IMR-90 (cell line): ENCODE measurements at regions not wholly inside any gene's neighbourhood (a gene's known extent, or its start where the extent isn't known, plus 50 kb on each side); places are given as distances from the start of the nearest gene placed in this dataset.

ENCODE experiments used
- ATAC-seq: fragments of 200-7000 bp; cut with Tn5 transposase; 2 replicates; pipeline ENCODE4 v1.9.1; 2020; ENCODE audit warnings: low read depth, mild to moderate bottlenecking, moderate library complexity
- BruUV-seq: library from RNA; stranded (reverse); fragments of 400-500 nt; replicated peaks from 2 replicates; lab custom pipeline; 2021; lab: Mats Ljungman, UMichigan
- CTCF ChIA-PET: fragments of 300-600 bp; formaldehyde crosslinking; extraction: SDS; loops from one replicate; lab custom pipeline; 2021; ENCODE audit warnings: antibody characterized with exemption; lab: Yijun Ruan, JAX
- POLR2A ChIA-PET: fragments of 300-600 bp; sonication (Branson Sonifier 250); formaldehyde crosslinking; loops from one replicate; lab custom pipeline; 2022; ENCODE audit warnings: antibody characterized with exemption; ENCODE audit not compliant: unreplicated experiment; lab: Charles Lee
- DNase-seq: peaks from one replicate; pipeline ENCODE4 v3.0.0; 2013
- H2AFZ ChIP-seq: replicated peaks from 2 replicates; pipeline ENCODE3; 2013; ENCODE audit warnings: low read length, mild to moderate bottlenecking; ENCODE audit not compliant: poor library complexity
- H2AK5ac ChIP-seq: 2 replicates; pipeline ENCODE4 v1.6.1; 2013; ENCODE audit warnings: low read depth, low read length, inconsistent platforms
- H2AK9ac ChIP-seq: replicated peaks from 2 replicates; pipeline ENCODE3; 2013; ENCODE audit warnings: mild to moderate bottlenecking, low read depth, low read length, moderate library complexity; ENCODE audit not compliant: poor library complexity
- H2BK120ac ChIP-seq: 2 replicates; pipeline ENCODE4 v1.6.1; 2013; ENCODE audit warnings: low read depth, low read length, inconsistent platforms
- H2BK15ac ChIP-seq: 3 replicates; pipeline ENCODE4 v1.6.1; 2013; ENCODE audit warnings: low read depth, low read length, inconsistent platforms
- H2BK20ac ChIP-seq: 2 replicates; pipeline ENCODE4 v1.6.1; 2013; ENCODE audit warnings: low read depth, mild to moderate bottlenecking, inconsistent platforms, low read length, moderate library complexity
- H2BK5ac ChIP-seq: 2 replicates; pipeline ENCODE4 v1.6.1; 2013; ENCODE audit warnings: mild to moderate bottlenecking, low read depth, low read length, inconsistent platforms; ENCODE audit not compliant: poor library complexity, severe bottlenecking
- H3K14ac ChIP-seq: replicated peaks from 2 replicates; pipeline ENCODE4 v1.6.1; 2013; ENCODE audit warnings: low read depth, low read length, inconsistent platforms
- H3K18ac ChIP-seq: 2 replicates; pipeline ENCODE4 v1.6.1; 2013; ENCODE audit warnings: low read depth, low read length, control low read depth
- H3K23ac ChIP-seq: 2 replicates; pipeline ENCODE4 v1.6.1; 2013; ENCODE audit warnings: low read depth, low read length, inconsistent platforms
- H3K27ac ChIP-seq: 2 replicates; pipeline ENCODE4 v1.5.1; 2013; ENCODE audit warnings: mild to moderate bottlenecking, control low read depth, low read length; ENCODE audit not compliant: insufficient read depth
- H3K27me3 ChIP-seq: 2 replicates; pipeline ENCODE4 v1.6.1; 2013; ENCODE audit warnings: low read length; ENCODE audit not compliant: control insufficient read depth, insufficient read depth
- H3K36me3 ChIP-seq: 2 replicates; pipeline ENCODE4 v1.6.1; 2013; ENCODE audit warnings: low read length, mixed read lengths; ENCODE audit not compliant: control insufficient read depth, insufficient read depth
- H3K4ac ChIP-seq: 2 replicates; pipeline ENCODE4 v1.6.1; 2013; ENCODE audit warnings: low read depth, low read length, inconsistent platforms
- H3K4me1 ChIP-seq: 2 replicates; pipeline ENCODE4 v1.6.1; 2013; ENCODE audit warnings: low read length, mixed read lengths; ENCODE audit not compliant: control insufficient read depth, insufficient read depth
- H3K4me2 ChIP-seq: 2 replicates; pipeline ENCODE4 v1.6.1; 2013; ENCODE audit warnings: low read depth, mild to moderate bottlenecking, control low read depth, low read length, moderate library complexity
- H3K4me3 ChIP-seq: 2 replicates; pipeline ENCODE4 v1.5.1; 2013; ENCODE audit warnings: low read depth, mild to moderate bottlenecking, control low read depth, low read length, moderate library complexity; ENCODE audit not compliant: insufficient read depth
- H3K56ac ChIP-seq: 2 replicates; pipeline ENCODE4 v1.6.1; 2013; ENCODE audit warnings: low read length, inconsistent platforms; ENCODE audit not compliant: insufficient read depth; ENCODE audit errors: extremely low read depth
- H3K79me1 ChIP-seq, 2 experiments: 2 replicates each; pipeline ENCODE4 v1.6.1; 2013; ENCODE audit warnings: low read length in 2 of 2, inconsistent platforms in 1 of 2, low read depth in 1 of 2
- H3K9ac ChIP-seq: 2 replicates; pipeline ENCODE4 v1.6.1; 2013; ENCODE audit warnings: low read depth, low read length, control low read depth
- H3K9me1 ChIP-seq: 2 replicates; pipeline ENCODE4 v1.6.1; 2013; ENCODE audit warnings: low read length, inconsistent platforms; ENCODE audit not compliant: insufficient read depth
- H3K9me3 ChIP-seq: 2 replicates; pipeline ENCODE4 v1.6.1; 2013; ENCODE audit warnings: low read length; ENCODE audit not compliant: control insufficient read depth, insufficient read depth
- H4K20me1 ChIP-seq: 2 replicates; pipeline ENCODE4 v1.6.1; 2013; ENCODE audit warnings: low read length, inconsistent platforms; ENCODE audit not compliant: insufficient read depth
- H4K5ac ChIP-seq: 2 replicates; pipeline ENCODE4 v1.6.1; 2013; ENCODE audit warnings: mild to moderate bottlenecking, low read depth, low read length, control low read depth
- H4K8ac ChIP-seq, 2 experiments: 2 replicates each; pipeline ENCODE4 v1.6.1; 2013; ENCODE audit warnings: low read depth in 2 of 2, low read length in 2 of 2, control low read depth in 1 of 2, inconsistent platforms in 1 of 2
- H4K91ac ChIP-seq: 2 replicates; pipeline ENCODE4 v1.6.1; 2013; ENCODE audit warnings: low read depth, low read length, inconsistent platforms; ENCODE audit not compliant: insufficient read depth
- BHLHE40 ChIP-seq: fragments of 150-350 bp; IDR thresholded peaks from 2 replicates; pipeline ENCODE4 v1.6.1; 2016; ENCODE audit warnings: mild to moderate bottlenecking, low read depth, low read length
- CEBPB ChIP-seq: IDR thresholded peaks from 2 replicates; pipeline ENCODE4 v1.6.1; 2012; ENCODE audit warnings: low read depth, low read length, improper control_type of control experiment
- CHD1 ChIP-seq: IDR thresholded peaks from 2 replicates; pipeline ENCODE4 v1.6.1; 2012; ENCODE audit warnings: low read depth, low read length, improper control_type of control experiment
- FOS ChIP-seq: fragments of 150-350 bp; IDR thresholded peaks from 2 replicates; pipeline ENCODE4 v1.6.1; 2016; ENCODE audit warnings: low read depth, low read length
- MAFK ChIP-seq: IDR thresholded peaks from 2 replicates; pipeline ENCODE4 v1.6.1; 2012; ENCODE audit warnings: low read depth, low read length, improper control_type of control experiment
- MAZ ChIP-seq: IDR thresholded peaks from 2 replicates; pipeline ENCODE4 v1.6.1; 2012; ENCODE audit warnings: low read depth, mild to moderate bottlenecking, low read length, improper control_type of control experiment, moderate library complexity, borderline replicate concordance
- MXI1 ChIP-seq: IDR thresholded peaks from 2 replicates; pipeline ENCODE4 v1.6.1; 2012; ENCODE audit warnings: low read depth, mild to moderate bottlenecking, low read length, moderate library complexity, borderline replicate concordance
- NFE2L2 ChIP-seq: fragments of 150-350 bp; IDR thresholded peaks from 2 replicates; pipeline ENCODE4 v1.6.1; 2016; ENCODE audit warnings: low read depth, mild to moderate bottlenecking, low read length
- POLR2A ChIP-seq: IDR thresholded peaks from 2 replicates; pipeline ENCODE4 v1.6.1; 2012; ENCODE audit warnings: mild to moderate bottlenecking, low read depth, low read length
- RAD21 ChIP-seq: IDR thresholded peaks from 2 replicates; pipeline ENCODE4 v1.6.1; 2012; ENCODE audit warnings: low read length, improper control_type of control experiment
- RCOR1 ChIP-seq: IDR thresholded peaks from 2 replicates; pipeline ENCODE4 v1.6.1; 2012; ENCODE audit warnings: mild to moderate bottlenecking, low read length, improper control_type of control experiment; ENCODE audit not compliant: insufficient replicate concordance
- RFX5 ChIP-seq: IDR thresholded peaks from 2 replicates; pipeline ENCODE4 v1.8.0; 2012; ENCODE audit warnings: low read depth, mild to moderate bottlenecking, low read length, moderate library complexity
- SMC3 ChIP-seq: fragments of 150-350 bp; IDR thresholded peaks from 2 replicates; pipeline ENCODE4 v1.6.1; 2016; ENCODE audit warnings: low read depth, mild to moderate bottlenecking, antibody characterized with exemption, low read length, moderate library complexity
- WGBS, 2 experiments: methylation state at CpG; one replicate each; pipeline versions ENCODE4 v1.1.5 to v1.1.7; 2013; ENCODE audit warnings: missing lambda C conversion rate in 2 of 2; ENCODE audit not compliant: insufficient read length in 1 of 2; ENCODE audit errors: extremely low coverage in 2 of 2; 5-methylcytosine and 5-hydroxymethylcytosine counted together
- dilution Hi-C: fragments of 300-500 bp; cut with HindIII; formaldehyde crosslinking; loops from one replicate; pipeline ENCODE4 v1.14.3; 2018; ENCODE audit warnings: low sequenced_read_pairs; ENCODE audit not compliant: unreplicated experiment
- in situ Hi-C: fragments of 300-500 bp; cut with MboI; formaldehyde crosslinking; loops from 3 replicates; pipeline ENCODE4 v1.14.3; 2019; ENCODE audit warnings: low sequenced_read_pairs, inconsistent platforms, mixed read lengths
- intact Hi-C: fragments of 100-400 bp; cut with micrococcal nuclease; formaldehyde crosslinking; loops from 2 replicates; pipeline ENCODE4 v1.10.0; 2022
- TF ChIP-seq, protein P1 (sequence below): fragments of 150-350 bp; IDR thresholded peaks from 2 replicates; pipeline ENCODE4 v1.6.1; 2016; ENCODE audit warnings: low read depth, mild to moderate bottlenecking, low read length, moderate library complexity, borderline replicate concordance
- TF ChIP-seq, protein P2 (sequence below): fragments of 150-350 bp; IDR thresholded peaks from 2 replicates; pipeline ENCODE4 v1.6.1; 2017; ENCODE audit warnings: mild to moderate bottlenecking, antibody characterized with exemption, low read length, low read depth
- TF ChIP-seq, protein P3 (sequence below): conservative IDR thresholded peaks from 2 replicates; pipeline ENCODE4 v1.5.1; 2012; ENCODE audit warnings: mild to moderate bottlenecking, low read depth, low read length, improper control_type of control experiment

- Histone ChIP-seq H2AK9ac (no peak overlapping the region), H3K4ac (no peak overlapping the region), H3K79me1 (no peaks in the 10 kb centered on the region), H4K8ac (no peak overlapping the region), H2BK15ac (no peak overlapping the region), H3K14ac (no peak overlapping the region), H3K9me1 (no peaks in the 10 kb centered on the region), H3K4me3 (no peak overlapping the region), H3K4me2 (no peak overlapping the region), H3K36me3 (no peaks in the 10 kb centered on the region), H2BK5ac (no peak overlapping the region), H2BK20ac (no peak overlapping the region), H4K91ac (no peak overlapping the region), H4K5ac (no peak overlapping the region), H3K18ac (no peak overlapping the region), H4K20me1 (no peaks in the 10 kb centered on the region), H3K27ac (no peak overlapping the region), H3K4me1 (no peaks in the 10 kb centered on the region), H3K27me3 (no peaks in the 10 kb centered on the region), H3K23ac (no peak overlapping the region), H2AK5ac (no peak overlapping the region), H2AFZ (no peak overlapping the region), H3K56ac (no peak overlapping the region), H3K9me3 (peaks cover 23% of the 10 kb centered on the region), H2BK120ac (no peak overlapping the region), H3K9ac (no peak overlapping the region)
- in situ Hi-C loops = no loop called here
- DNase-seq (no peak), ATAC-seq (no peak)
- no TSS peak for BruUV-seq
- dilution Hi-C loops = no loop called here
- POLR2A ChIA-PET = no interaction called here
- CTCF ChIA-PET = no interaction called here
- TF ChIP-seq, protein P1, sequence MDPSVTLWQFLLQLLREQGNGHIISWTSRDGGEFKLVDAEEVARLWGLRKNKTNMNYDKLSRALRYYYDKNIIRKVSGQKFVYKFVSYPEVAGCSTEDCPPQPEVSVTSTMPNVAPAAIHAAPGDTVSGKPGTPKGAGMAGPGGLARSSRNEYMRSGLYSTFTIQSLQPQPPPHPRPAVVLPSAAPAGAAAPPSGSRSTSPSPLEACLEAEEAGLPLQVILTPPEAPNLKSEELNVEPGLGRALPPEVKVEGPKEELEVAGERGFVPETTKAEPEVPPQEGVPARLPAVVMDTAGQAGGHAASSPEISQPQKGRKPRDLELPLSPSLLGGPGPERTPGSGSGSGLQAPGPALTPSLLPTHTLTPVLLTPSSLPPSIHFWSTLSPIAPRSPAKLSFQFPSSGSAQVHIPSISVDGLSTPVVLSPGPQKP = no peak
- TF ChIP-seq RCOR1 (no peak), MXI1 (no peak), MAZ (no peak), CHD1 (no peak), RAD21 (no peak), FOS (no peak), MAFK (no peak), RFX5 (no peak), POLR2A (no peak), SMC3 (no peak), BHLHE40 (no peak), NFE2L2 (no peak), CEBPB (no peak)
- TF ChIP-seq, protein P2, sequence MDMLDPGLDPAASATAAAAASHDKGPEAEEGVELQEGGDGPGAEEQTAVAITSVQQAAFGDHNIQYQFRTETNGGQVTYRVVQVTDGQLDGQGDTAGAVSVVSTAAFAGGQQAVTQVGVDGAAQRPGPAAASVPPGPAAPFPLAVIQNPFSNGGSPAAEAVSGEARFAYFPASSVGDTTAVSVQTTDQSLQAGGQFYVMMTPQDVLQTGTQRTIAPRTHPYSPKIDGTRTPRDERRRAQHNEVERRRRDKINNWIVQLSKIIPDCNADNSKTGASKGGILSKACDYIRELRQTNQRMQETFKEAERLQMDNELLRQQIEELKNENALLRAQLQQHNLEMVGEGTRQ = no peak
- TF ChIP-seq, protein P3, sequence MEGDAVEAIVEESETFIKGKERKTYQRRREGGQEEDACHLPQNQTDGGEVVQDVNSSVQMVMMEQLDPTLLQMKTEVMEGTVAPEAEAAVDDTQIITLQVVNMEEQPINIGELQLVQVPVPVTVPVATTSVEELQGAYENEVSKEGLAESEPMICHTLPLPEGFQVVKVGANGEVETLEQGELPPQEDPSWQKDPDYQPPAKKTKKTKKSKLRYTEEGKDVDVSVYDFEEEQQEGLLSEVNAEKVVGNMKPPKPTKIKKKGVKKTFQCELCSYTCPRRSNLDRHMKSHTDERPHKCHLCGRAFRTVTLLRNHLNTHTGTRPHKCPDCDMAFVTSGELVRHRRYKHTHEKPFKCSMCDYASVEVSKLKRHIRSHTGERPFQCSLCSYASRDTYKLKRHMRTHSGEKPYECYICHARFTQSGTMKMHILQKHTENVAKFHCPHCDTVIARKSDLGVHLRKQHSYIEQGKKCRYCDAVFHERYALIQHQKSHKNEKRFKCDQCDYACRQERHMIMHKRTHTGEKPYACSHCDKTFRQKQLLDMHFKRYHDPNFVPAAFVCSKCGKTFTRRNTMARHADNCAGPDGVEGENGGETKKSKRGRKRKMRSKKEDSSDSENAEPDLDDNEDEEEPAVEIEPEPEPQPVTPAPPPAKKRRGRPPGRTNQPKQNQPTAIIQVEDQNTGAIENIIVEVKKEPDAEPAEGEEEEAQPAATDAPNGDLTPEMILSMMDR = no peak
- WGBS, 2 experiments = no CpG with 5 or more reads among the region's 3 CpGs
- intact Hi-C loops = no loop called here
These were observed 637.5 kb downstream of the NPHP4 start for GRCh38 chr1:5354681-5355080.
